ENCODE measurements at regions not wholly inside any gene's neighbourhood (a gene's known extent, or its start where the extent isn't known, plus 50 kb on each side); places are given as distances from the start of the nearest gene placed in this dataset.

- Mint-ChIP-seq H3K27ac (no peak overlapping the region), H3K4me1 (no peaks in the 10 kb centered on the region), H3K36me3 (peaks cover 10% of the 10 kb centered on the region), H3K9me3 (peaks cover 20 to 27% of the 10 kb centered on the region in 2 donors), H3K27me3 (ENCODE audit: low read depth in 2 of 2) (no peaks in the 10 kb centered on the region), H3K4me3 (no peak overlapping the region)
- DNase-seq = no peak
- WGBS (ENCODE audit: insufficient coverage) = 93% methylated on average over 2 of the region's 3 CpGs
- Histone ChIP-seq H3K36me3 (ENCODE audit: control insufficient read depth, insufficient read depth, low read length) (no peaks in the 10 kb centered on the region), H3K27ac (ENCODE audit: low read length) (no peak overlapping the region), H3K4me1 (ENCODE audit: control insufficient read depth, insufficient read depth, low read length) (no peaks in the 10 kb centered on the region), H3K9me3 (ENCODE audit: control insufficient read depth, insufficient read depth, low read length) (peaks cover 5% of the 10 kb centered on the region), H3K27me3 (ENCODE audit: control insufficient read depth, insufficient read depth, low read length) (no peaks in the 10 kb centered on the region), H3K4me3 (ENCODE audit: low read length) (no peak overlapping the region)
- intact Hi-C loops (cut with micrococcal nuclease) = no loop called here
- no peak for ATAC-seq
- TF ChIP-seq, protein P1, sequence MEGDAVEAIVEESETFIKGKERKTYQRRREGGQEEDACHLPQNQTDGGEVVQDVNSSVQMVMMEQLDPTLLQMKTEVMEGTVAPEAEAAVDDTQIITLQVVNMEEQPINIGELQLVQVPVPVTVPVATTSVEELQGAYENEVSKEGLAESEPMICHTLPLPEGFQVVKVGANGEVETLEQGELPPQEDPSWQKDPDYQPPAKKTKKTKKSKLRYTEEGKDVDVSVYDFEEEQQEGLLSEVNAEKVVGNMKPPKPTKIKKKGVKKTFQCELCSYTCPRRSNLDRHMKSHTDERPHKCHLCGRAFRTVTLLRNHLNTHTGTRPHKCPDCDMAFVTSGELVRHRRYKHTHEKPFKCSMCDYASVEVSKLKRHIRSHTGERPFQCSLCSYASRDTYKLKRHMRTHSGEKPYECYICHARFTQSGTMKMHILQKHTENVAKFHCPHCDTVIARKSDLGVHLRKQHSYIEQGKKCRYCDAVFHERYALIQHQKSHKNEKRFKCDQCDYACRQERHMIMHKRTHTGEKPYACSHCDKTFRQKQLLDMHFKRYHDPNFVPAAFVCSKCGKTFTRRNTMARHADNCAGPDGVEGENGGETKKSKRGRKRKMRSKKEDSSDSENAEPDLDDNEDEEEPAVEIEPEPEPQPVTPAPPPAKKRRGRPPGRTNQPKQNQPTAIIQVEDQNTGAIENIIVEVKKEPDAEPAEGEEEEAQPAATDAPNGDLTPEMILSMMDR (IDR thresholded peaks at IDR 0.05) = no peak
Observed at GRCh38 chr4:33448948-33449347, 2728.8 kb downstream of the PCDH7 start.

DNA sequence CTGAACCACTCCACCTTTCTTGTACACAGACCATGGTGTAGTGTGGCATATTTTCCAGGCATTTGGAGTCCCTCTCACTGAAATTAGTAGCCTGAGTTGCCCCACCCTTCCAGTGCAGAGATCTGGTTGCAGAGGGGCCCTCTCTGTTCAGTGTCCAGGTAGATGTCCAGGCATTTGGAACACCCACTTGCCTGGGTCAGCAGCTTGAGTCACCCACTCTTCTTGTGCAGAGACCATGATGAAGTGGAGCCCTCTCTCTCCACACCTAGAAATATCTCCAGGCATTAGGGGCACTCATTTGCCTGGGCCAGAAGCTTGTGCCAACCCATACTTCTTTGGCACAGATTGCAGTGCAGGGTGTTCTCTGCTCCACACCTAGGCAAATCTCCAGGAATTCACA lies 2733.3 kb downstream of the PCDH7 start:
- Mint-ChIP-seq H3K9me3 (peaks cover 15 to 24% of the 10 kb centered on the region in 2 donors), H3K4me3 (no peak overlapping the region), H3K36me3 (peaks cover 10% of the 10 kb centered on the region), H3K27me3 (ENCODE audit: low read depth in 2 of 2) (no peaks in the 10 kb centered on the region), H3K4me1 (no peaks in the 10 kb centered on the region), H3K27ac (no peak overlapping the region)
- H3K27ac ChIP-seq (ENCODE audit: low read length) = no peak overlapping the region
- DNase-seq (no peak), ATAC-seq (no peak)
- no peaks in the 10 kb centered on the region for H3K4me1 ChIP-seq (ENCODE audit: control insufficient read depth, insufficient read depth, low read length)
- intact Hi-C loops (cut with micrococcal nuclease) = no loop called here
- no peak overlapping the region for H3K4me3 ChIP-seq (ENCODE audit: low read length)
- H3K9me3 ChIP-seq (ENCODE audit: control insufficient read depth, insufficient read depth, low read length) = peaks cover 6% of the 10 kb centered on the region
- H3K36me3 ChIP-seq (ENCODE audit: control insufficient read depth, insufficient read depth, low read length) = no peaks in the 10 kb centered on the region
- H3K27me3 ChIP-seq (ENCODE audit: control insufficient read depth, insufficient read depth, low read length) = no peaks in the 10 kb centered on the region
- TF ChIP-seq, protein P1 (IDR thresholded peaks at IDR 0.05) = no peak

- Mint-ChIP-seq H3K27ac (no peak overlapping the region), H3K4me3 (no peak overlapping the region), H3K4me1 (no peaks in the 10 kb centered on the region), H3K27me3 (ENCODE audit: low read depth in 2 of 2) (no peaks in the 10 kb centered on the region), H3K9me3 (peaks cover 17 to 26% of the 10 kb centered on the region in 2 donors), H3K36me3 (peaks cover 10% of the 10 kb centered on the region)
- H3K27ac ChIP-seq (ENCODE audit: low read length) = no peak overlapping the region
- intact Hi-C loops (cut with micrococcal nuclease) = no loop called here
- no peak overlapping the region for H3K4me3 ChIP-seq (ENCODE audit: low read length)
- H3K9me3 ChIP-seq (ENCODE audit: control insufficient read depth, insufficient read depth, low read length) = peaks cover 6% of the 10 kb centered on the region
- TF ChIP-seq, protein P1 (IDR thresholded peaks at IDR 0.05) = no peak
- no CpG with 5 or more reads among the region's 1 CpG for whole genome bisulfite sequencing (ENCODE audit: insufficient coverage)
- no peak for DNase-seq
- no peak for ATAC-seq
- no peaks in the 10 kb centered on the region for H3K4me1 ChIP-seq (ENCODE audit: control insufficient read depth, insufficient read depth, low read length)
- no peaks in the 10 kb centered on the region for H3K36me3 ChIP-seq (ENCODE audit: control insufficient read depth, insufficient read depth, low read length)
- no peaks in the 10 kb centered on the region for H3K27me3 ChIP-seq (ENCODE audit: control insufficient read depth, insufficient read depth, low read length)
Observed at GRCh38 chr4:33453916-33454315, 2733.7 kb downstream of the PCDH7 start.

DNA sequence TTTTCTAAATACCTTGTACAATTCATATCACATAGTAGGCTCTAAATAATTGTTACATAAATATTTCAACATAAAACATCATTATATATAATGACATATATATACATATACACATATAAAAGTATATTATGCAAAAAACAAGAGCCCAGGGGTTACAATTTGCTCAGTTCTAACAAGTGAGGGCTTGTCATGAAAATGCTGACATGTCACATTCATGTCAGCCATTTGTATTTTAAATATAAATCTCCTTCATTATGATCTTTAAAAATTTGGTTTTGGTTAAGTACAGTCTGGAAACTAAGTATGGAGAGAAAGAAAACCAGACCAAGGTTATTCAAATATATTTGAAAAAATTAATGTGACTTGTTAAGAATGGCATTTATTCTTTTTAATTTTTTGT lies 2745.4 kb downstream of the PCDH7 start:
- H3K27me3 ChIP-seq (ENCODE audit: control insufficient read depth, insufficient read depth, low read length) = no peaks in the 10 kb centered on the region
- TF ChIP-seq, protein P1 (IDR thresholded peaks at IDR 0.05) = no peak
- H3K9me3 ChIP-seq (ENCODE audit: control insufficient read depth, insufficient read depth, low read length) = peaks cover 5% of the 10 kb centered on the region
- H3K27ac Mint-ChIP-seq = no peak overlapping the region
- no peaks in the 10 kb centered on the region for H3K36me3 ChIP-seq (ENCODE audit: control insufficient read depth, insufficient read depth, low read length)
- no peak overlapping the region for H3K27ac ChIP-seq (ENCODE audit: low read length)
- intact Hi-C loops (cut with micrococcal nuclease) = no loop called here
- H3K4me3 Mint-ChIP-seq = no peak overlapping the region
- no peaks in the 10 kb centered on the region for H3K27me3 Mint-ChIP-seq (ENCODE audit: low read depth in 2 of 2)
- peaks cover 10 to 13% of the 10 kb centered on the region in 2 donors for H3K9me3 Mint-ChIP-seq
- no peaks in the 10 kb centered on the region for H3K36me3 Mint-ChIP-seq
- no peaks in the 10 kb centered on the region for H3K4me1 Mint-ChIP-seq
- DNase-seq = no peak
- H3K4me3 ChIP-seq (ENCODE audit: low read length) = no peak overlapping the region
- ATAC-seq = no peak
- H3K4me1 ChIP-seq (ENCODE audit: control insufficient read depth, insufficient read depth, low read length) = no peaks in the 10 kb centered on the region

Data from natural killer cell (primary cell).